Calu3 (cell line): ENCODE measurements at regions not wholly inside any gene's neighbourhood (a gene's known extent, or its start where the extent isn't known, plus 50 kb on each side); places are given as distances from the start of the nearest gene placed in this dataset.

Experiments used
- BruUV-seq: library from RNA; stranded (reverse); fragments of 400-500 nt; replicated peaks from 2 replicates; lab custom pipeline; 2021; lab: Mats Ljungman, UMichigan
- CTCF ChIA-PET: fragments of 300-600 bp; sonication (Branson Sonifier 250); formaldehyde crosslinking; loops from one replicate; lab custom pipeline; 2022; ENCODE audit warnings: antibody characterized with exemption; lab: Charles Lee
- DNase-seq: peaks from one replicate; pipeline ENCODE4 v3.0.0; 2022
- H3K27ac Mint-ChIP-seq: one replicate; pipeline ENCODE4 v1.8.0; 2022; ENCODE audit warnings: mixed read lengths; ENCODE audit not compliant: unreplicated experiment
- H3K27me3 Mint-ChIP-seq: one replicate; pipeline ENCODE4 v1.8.0; 2022; ENCODE audit warnings: mixed read lengths; ENCODE audit not compliant: unreplicated experiment
- H3K36me3 Mint-ChIP-seq: one replicate; pipeline ENCODE4 v1.8.0; 2022; ENCODE audit warnings: mild to moderate bottlenecking, moderate library complexity, mixed read lengths; ENCODE audit not compliant: insufficient read depth, unreplicated experiment
- H3K4me1 Mint-ChIP-seq: one replicate; pipeline ENCODE4 v1.8.0; 2022; ENCODE audit warnings: mild to moderate bottlenecking, low read depth, mixed read lengths; ENCODE audit not compliant: unreplicated experiment
- H3K4me3 Mint-ChIP-seq: one replicate; pipeline ENCODE4 v1.8.0; 2022; ENCODE audit warnings: mild to moderate bottlenecking, low read depth, moderate library complexity, mixed read lengths; ENCODE audit not compliant: unreplicated experiment
- H3K9me3 Mint-ChIP-seq: one replicate; pipeline ENCODE4 v1.8.0; 2022; ENCODE audit warnings: low read depth, mixed read lengths; ENCODE audit not compliant: unreplicated experiment
- CTCF ChIP-seq: fragments of 200-600 bp; IDR thresholded peaks from one replicate; pipeline ENCODE4 v1.8.0; 2022; ENCODE audit warnings: antibody characterized with exemption; ENCODE audit not compliant: unreplicated experiment
- intact Hi-C: fragments of 100-400 bp; cut with micrococcal nuclease; formaldehyde crosslinking; loops from one replicate; pipeline ENCODE4 v1.10.0; 2022; ENCODE audit not compliant: unreplicated experiment

GRCh38 chr17:77528516-77529327, 388.0 kb downstream of the SEC14L1 start:
- BruUV-seq = no TSS peak
- intact Hi-C loops = no loop called here
- no peaks in the 10 kb centered on the region for H3K9me3 Mint-ChIP-seq
- peaks cover 4% of the 10 kb centered on the region for H3K36me3 Mint-ChIP-seq
- CTCF ChIA-PET = no interaction called here
- no peak for DNase-seq
- no peak for TF ChIP-seq CTCF
- H3K4me3 Mint-ChIP-seq = no peak overlapping the region
- H3K4me1 Mint-ChIP-seq = no peaks in the 10 kb centered on the region
- H3K27ac Mint-ChIP-seq = no peak overlapping the region
- H3K27me3 Mint-ChIP-seq = peaks cover 15% of the 10 kb centered on the region

- H3K4me1 Mint-ChIP-seq = no peaks in the 10 kb centered on the region
- no peak for DNase-seq
- no peak for TF ChIP-seq CTCF
- H3K27ac Mint-ChIP-seq = no peak overlapping the region
- peaks cover 15% of the 10 kb centered on the region for H3K27me3 Mint-ChIP-seq
- CTCF ChIA-PET = no interaction called here
- H3K4me3 Mint-ChIP-seq = no peak overlapping the region
- peaks cover 2% of the 10 kb centered on the region for H3K9me3 Mint-ChIP-seq
- peaks cover 4% of the 10 kb centered on the region for H3K36me3 Mint-ChIP-seq
- BruUV-seq = no TSS peak
- intact Hi-C loops = no loop called here
Measured at GRCh38 chr17:77529328-77529650, 388.5 kb downstream of the SEC14L1 start.

GRCh38 chr17:77530591-77530990, 389.8 kb downstream of the SEC14L1 start:
- Mint-ChIP-seq H3K27me3 (peaks cover 15% of the 10 kb centered on the region), H3K9me3 (peaks cover 3% of the 10 kb centered on the region), H3K4me1 (no peaks in the 10 kb centered on the region), H3K4me3 (no peak overlapping the region), H3K27ac (no peak overlapping the region), H3K36me3 (no peaks in the 10 kb centered on the region)
- CTCF ChIA-PET = no interaction called here
- BruUV-seq = no TSS peak
- intact Hi-C loops = no loop called here
- no peak for DNase-seq
- no peak for TF ChIP-seq CTCF

GRCh38 chr17:77531002-77531401, 390.2 kb downstream of the SEC14L1 start:
- no TSS peak for BruUV-seq
- H3K9me3 Mint-ChIP-seq = peaks cover 3% of the 10 kb centered on the region
- H3K27me3 Mint-ChIP-seq = peaks cover 15% of the 10 kb centered on the region
- intact Hi-C loops = no loop called here
- CTCF ChIA-PET = no interaction called here
- TF ChIP-seq CTCF = no peak
- H3K36me3 Mint-ChIP-seq = no peaks in the 10 kb centered on the region
- no peak for DNase-seq
- H3K27ac Mint-ChIP-seq = no peak overlapping the region
- no peaks in the 10 kb centered on the region for H3K4me1 Mint-ChIP-seq
- H3K4me3 Mint-ChIP-seq = no peak overlapping the region
